22Rv1 (cell line): ENCODE measurements at regions not wholly inside any gene's neighbourhood (a gene's known extent, or its start where the extent isn't known, plus 50 kb on each side); places are given as distances from the start of the nearest gene placed in this dataset.

Experiments
- ZFX ChIP-seq: fragments of 450-650 bp; IDR thresholded peaks from 2 replicates; pipeline ENCODE4 v1.6.1; 2017; ENCODE audit warnings: antibody characterized with exemption, borderline replicate concordance
- TF ChIP-seq, protein P1 (sequence below): fragments of 450-650 bp; IDR thresholded peaks from 2 replicates; pipeline ENCODE4 v1.5.1; 2017; ENCODE audit warnings: mild to moderate bottlenecking

DNA sequence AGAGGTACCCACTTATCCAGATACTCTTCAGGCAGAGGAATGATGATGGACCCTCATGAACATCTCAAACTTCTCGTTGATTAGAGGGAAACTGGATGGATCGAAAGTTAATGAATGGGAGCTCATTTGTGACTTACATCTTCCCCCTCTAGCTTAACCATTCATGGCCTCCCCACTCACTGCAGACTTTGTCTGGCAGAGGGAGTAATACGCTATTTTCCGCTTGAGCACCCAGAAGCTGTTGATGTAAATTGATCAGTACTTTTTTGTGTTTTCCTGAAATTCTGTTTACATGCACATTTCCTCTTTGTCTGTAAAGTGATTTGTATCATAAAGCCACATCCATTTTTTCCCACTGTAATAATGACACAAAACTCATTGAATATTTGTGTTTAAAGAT, 239.1 kb upstream of the RBFOX1 start:
- TF ChIP-seq, protein P1, sequence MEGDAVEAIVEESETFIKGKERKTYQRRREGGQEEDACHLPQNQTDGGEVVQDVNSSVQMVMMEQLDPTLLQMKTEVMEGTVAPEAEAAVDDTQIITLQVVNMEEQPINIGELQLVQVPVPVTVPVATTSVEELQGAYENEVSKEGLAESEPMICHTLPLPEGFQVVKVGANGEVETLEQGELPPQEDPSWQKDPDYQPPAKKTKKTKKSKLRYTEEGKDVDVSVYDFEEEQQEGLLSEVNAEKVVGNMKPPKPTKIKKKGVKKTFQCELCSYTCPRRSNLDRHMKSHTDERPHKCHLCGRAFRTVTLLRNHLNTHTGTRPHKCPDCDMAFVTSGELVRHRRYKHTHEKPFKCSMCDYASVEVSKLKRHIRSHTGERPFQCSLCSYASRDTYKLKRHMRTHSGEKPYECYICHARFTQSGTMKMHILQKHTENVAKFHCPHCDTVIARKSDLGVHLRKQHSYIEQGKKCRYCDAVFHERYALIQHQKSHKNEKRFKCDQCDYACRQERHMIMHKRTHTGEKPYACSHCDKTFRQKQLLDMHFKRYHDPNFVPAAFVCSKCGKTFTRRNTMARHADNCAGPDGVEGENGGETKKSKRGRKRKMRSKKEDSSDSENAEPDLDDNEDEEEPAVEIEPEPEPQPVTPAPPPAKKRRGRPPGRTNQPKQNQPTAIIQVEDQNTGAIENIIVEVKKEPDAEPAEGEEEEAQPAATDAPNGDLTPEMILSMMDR, result no peak
- TF ChIP-seq ZFX, result no peak
